ENCODE measurements at regions not wholly inside any gene's neighbourhood (a gene's known extent, or its start where the extent isn't known, plus 50 kb on each side); places are given as distances from the start of the nearest gene placed in this dataset.

DNA sequence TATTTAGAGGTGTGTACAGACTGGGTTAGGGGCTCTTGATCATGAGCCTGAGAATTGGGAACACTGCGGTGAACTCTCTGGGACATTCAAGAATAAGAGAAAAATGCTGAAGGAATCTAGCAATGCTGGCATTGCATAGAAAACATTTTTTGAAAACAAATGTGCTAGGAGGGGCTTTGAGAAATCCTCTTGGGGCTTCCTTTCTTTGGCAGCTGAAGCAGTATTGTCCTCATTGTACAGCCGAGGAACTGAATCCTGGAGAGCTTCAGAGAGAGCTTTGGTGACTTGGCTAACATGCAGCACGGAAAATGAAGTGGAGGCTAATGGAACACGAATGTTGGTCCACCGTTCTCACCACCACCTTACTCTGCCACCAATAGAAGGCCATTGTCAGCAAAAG is 107.3 kb upstream of the EFEMP1 start:
- WGBS, 2 experiments (ENCODE audit: extremely low coverage in 2 of 2, insufficient read length in 1 of 2): no CpG with 5 or more reads among the region's 5 CpGs
- intact Hi-C loops (cut with micrococcal nuclease) (no loop called here), dilution Hi-C loops (cut with HindIII; ENCODE audit: low sequenced_read_pairs, unreplicated experiment) (no loop called here), in situ Hi-C loops (cut with MboI; ENCODE audit: low sequenced_read_pairs) (no loop called here)
- Histone ChIP-seq H3K79me1 (ENCODE audit: low read depth in 1 of 2, low read length in 2 of 2) (no peaks in the 10 kb centered on the region), H3K9me3 (ENCODE audit: control insufficient read depth, insufficient read depth, low read length) (no peaks in the 10 kb centered on the region), H3K27ac (ENCODE audit: insufficient read depth, low read length) (no peak overlapping the region), H3K56ac (ENCODE audit: extremely low read depth, insufficient read depth, low read length) (no peak overlapping the region), H4K20me1 (ENCODE audit: insufficient read depth, low read length) (no peaks in the 10 kb centered on the region), H4K91ac (ENCODE audit: insufficient read depth, low read depth, low read length) (no peak overlapping the region), H3K27me3 (ENCODE audit: control insufficient read depth, insufficient read depth, low read length) (peaks cover 18% of the 10 kb centered on the region), H2AK5ac (ENCODE audit: low read depth, low read length) (no peak overlapping the region), H3K9me1 (ENCODE audit: insufficient read depth, low read length) (no peaks in the 10 kb centered on the region), H2AK9ac (replicated peaks; ENCODE audit: low read depth, low read length, poor library complexity) (no peak overlapping the region), H3K4me2 (ENCODE audit: low read depth, low read length) (no peak overlapping the region), H2BK5ac (ENCODE audit: low read depth, low read length, poor library complexity, severe bottlenecking) (no peak overlapping the region), H2BK15ac (ENCODE audit: low read depth, low read length) (no peak overlapping the region), H2AFZ (replicated peaks; ENCODE audit: low read length, poor library complexity) (no peak overlapping the region), H3K4me3 (ENCODE audit: insufficient read depth, low read depth, low read length) (no peak overlapping the region), H3K4me1 (ENCODE audit: control insufficient read depth, insufficient read depth, low read length) (no peaks in the 10 kb centered on the region), H2BK120ac (ENCODE audit: low read depth, low read length) (no peak overlapping the region), H3K14ac (replicated peaks; ENCODE audit: low read depth, low read length) (no peak overlapping the region), H3K4ac (ENCODE audit: low read depth, low read length) (no peak overlapping the region), H3K36me3 (ENCODE audit: control insufficient read depth, insufficient read depth, low read length) (no peaks in the 10 kb centered on the region), H3K23ac (ENCODE audit: low read depth, low read length) (no peak overlapping the region), H4K8ac (ENCODE audit: low read depth in 2 of 2, low read length in 2 of 2) (no peak overlapping the region), H3K18ac (ENCODE audit: low read depth, low read length) (no peak overlapping the region), H4K5ac (ENCODE audit: low read depth, low read length) (no peak overlapping the region), H3K9ac (ENCODE audit: low read depth, low read length) (no peak overlapping the region), H2BK20ac (ENCODE audit: low read depth, low read length) (no peak overlapping the region)
- no TSS peak for BruUV-seq (replicated peaks)
- CTCF ChIA-PET: no interaction called here
- no peak for ATAC-seq (ENCODE audit: low read depth)
- POLR2A ChIA-PET (ENCODE audit: unreplicated experiment): no interaction called here
- no peak for DNase-seq
- no peak for TF ChIP-seq MAZ (IDR thresholded peaks at IDR 0.05; ENCODE audit: borderline replicate concordance, low read depth, low read length)

Data from IMR-90 (cell line).